LNCAP (cell line): ENCODE measurements at regions not wholly inside any gene's neighbourhood (a gene's known extent, or its start where the extent isn't known, plus 50 kb on each side); places are given as distances from the start of the nearest gene placed in this dataset.

Experiments
- CTCF ChIP-seq: fragments of 450-650 bp; IDR thresholded peaks from 2 replicates; pipeline ENCODE4 v1.5.1; 2017; ENCODE audit warnings: mild to moderate bottlenecking

- TF ChIP-seq CTCF: no peak
These were observed 58.0 kb upstream of the GATA5 start for GRCh38 chr20:62533591-62534495.

- TF ChIP-seq CTCF: no peak
These were observed 58.9 kb upstream of the GATA5 start for GRCh38 chr20:62534526-62535221.

GRCh38 chr20:62535282-62535811 is 59.6 kb upstream of the GATA5 start:
- no peak for TF ChIP-seq CTCF

- no peak for TF ChIP-seq CTCF
These were observed 60.2 kb upstream of the GATA5 start for GRCh38 chr20:62535964-62536363.

GRCh38 chr20:62536871-62537401 is 61.1 kb upstream of the GATA5 start:
- no peak for TF ChIP-seq CTCF

- TF ChIP-seq CTCF: no peak
These were observed 62.0 kb upstream of the GATA5 start for GRCh38 chr20:62537649-62538292.
